HG03469 (cell line): ENCODE measurements at regions not wholly inside any gene's neighbourhood (a gene's known extent, or its start where the extent isn't known, plus 50 kb on each side); places are given as distances from the start of the nearest gene placed in this dataset.
"Not testable (repeated sequence)": the region's sequence is repeated elsewhere in the genome, so short reads cannot be mapped to it uniquely, and the experiment has no call there.

Experiments used
- ATAC-seq: cut with Tn5 transposase; IDR thresholded peaks from one replicate; pipeline ENCODE4 v1.9.1; 2021; ENCODE audit warnings: mild to moderate bottlenecking, moderate library complexity, moderate number of reproducible peaks; ENCODE audit not compliant: unreplicated experiment

- no peak for ATAC-seq
These were observed 389.9 kb upstream of the EMCN start for GRCh38 chr4:100907465-100908454.

GRCh38 chr4:100906973-100907372, 389.2 kb upstream of the EMCN start:
- ATAC-seq: no peak

- not testable (repeated sequence) for ATAC-seq
These were observed 383.1 kb upstream of the EMCN start for GRCh38 chr4:100900945-100901344.

GRCh38 chr4:100900134-100900533, 382.3 kb upstream of the EMCN start:
- no peak for ATAC-seq

- ATAC-seq: no peak
These were observed 381.0 kb upstream of the EMCN start for GRCh38 chr4:100898844-100899243.

- peak; percentile 67 for ATAC-seq
These were observed 377.9 kb upstream of the EMCN start for GRCh38 chr4:100895556-100896197.

- ATAC-seq: no peak
These were observed 376.6 kb upstream of the EMCN start for GRCh38 chr4:100894339-100894870.

- ATAC-seq: no peak
These were observed 374.0 kb upstream of the EMCN start for GRCh38 chr4:100891808-100892207.

GRCh38 chr4:100889898-100890297, 372.1 kb upstream of the EMCN start:
- no peak for ATAC-seq

- ATAC-seq: no peak
These were observed 371.6 kb upstream of the EMCN start for GRCh38 chr4:100889401-100889800.

- no peak for ATAC-seq
These were observed 364.8 kb upstream of the EMCN start for GRCh38 chr4:100882661-100883060.

GRCh38 chr4:100881283-100881682, 363.5 kb upstream of the EMCN start:
- no peak for ATAC-seq

- no peak for ATAC-seq
These were observed 362.2 kb upstream of the EMCN start for GRCh38 chr4:100880011-100880410.

- ATAC-seq: no peak
These were observed 361.6 kb upstream of the EMCN start for GRCh38 chr4:100879471-100879870.

- ATAC-seq: no peak
These were observed 358.7 kb upstream of the EMCN start for GRCh38 chr4:100876546-100876945.

GRCh38 chr4:100875296-100876068, 357.7 kb upstream of the EMCN start:
- ATAC-seq: no peak

GRCh38 chr4:100872811-100873210, 355.0 kb upstream of the EMCN start:
- ATAC-seq: no peak

- no peak for ATAC-seq
These were observed 353.3 kb upstream of the EMCN start for GRCh38 chr4:100870940-100871772.

GRCh38 chr4:100869276-100869675, 351.5 kb upstream of the EMCN start:
- ATAC-seq: no peak

- ATAC-seq: not testable (repeated sequence)
These were observed 350.5 kb upstream of the EMCN start for GRCh38 chr4:100868281-100868680.
